GM10248 (cell line): ENCODE measurements at regions not wholly inside any gene's neighbourhood (a gene's known extent, or its start where the extent isn't known, plus 50 kb on each side); places are given as distances from the start of the nearest gene placed in this dataset.

Source experiments
- CTCF ChIA-PET: fragments of 300-600 bp; sonication (Branson Sonifier 250); formaldehyde crosslinking; extraction: SDS; loops from one replicate; lab custom pipeline; 2021; ENCODE audit warnings: antibody characterized with exemption; lab: Yijun Ruan, JAX
- POLR2A ChIA-PET: fragments of 350-650 bp; sonication (Branson Sonifier 250); formaldehyde crosslinking; extraction: SDS; loops from one replicate; lab custom pipeline; 2020; ENCODE audit warnings: antibody characterized with exemption; lab: Yijun Ruan, JAX
- DNase-seq: peaks from one replicate; pipeline ENCODE4 v3.0.0; 2012; ENCODE audit errors: extremely low spot score
- TF ChIP-seq, protein P1 (sequence below): IDR thresholded peaks from 2 replicates; pipeline ENCODE4 v1.5.1; 2012; ENCODE audit warnings: mild to moderate bottlenecking, low read depth; ENCODE audit errors: extremely low read depth, missing control alignments, control extremely low read depth

DNA sequence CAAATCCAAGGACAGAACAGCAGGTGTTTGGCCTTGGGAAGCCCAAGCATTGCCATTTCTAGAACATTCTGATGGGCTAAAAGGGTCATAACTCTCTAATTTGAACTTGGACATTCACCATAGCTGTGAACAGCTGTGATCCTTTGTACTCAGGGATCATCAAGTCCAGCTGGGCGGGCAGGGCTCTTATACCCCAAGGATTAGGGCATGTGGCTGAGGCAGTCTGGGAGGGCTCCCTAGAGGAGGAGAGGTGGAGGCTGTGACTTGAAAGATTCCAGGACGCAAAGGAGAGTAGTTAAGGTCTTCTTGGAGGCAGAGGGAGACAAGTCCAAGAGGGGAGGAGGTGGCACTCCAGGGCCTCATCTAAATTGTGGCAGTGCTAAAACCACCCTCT, 233.1 kb upstream of the GSE1 start:
- TF ChIP-seq, protein P1, sequence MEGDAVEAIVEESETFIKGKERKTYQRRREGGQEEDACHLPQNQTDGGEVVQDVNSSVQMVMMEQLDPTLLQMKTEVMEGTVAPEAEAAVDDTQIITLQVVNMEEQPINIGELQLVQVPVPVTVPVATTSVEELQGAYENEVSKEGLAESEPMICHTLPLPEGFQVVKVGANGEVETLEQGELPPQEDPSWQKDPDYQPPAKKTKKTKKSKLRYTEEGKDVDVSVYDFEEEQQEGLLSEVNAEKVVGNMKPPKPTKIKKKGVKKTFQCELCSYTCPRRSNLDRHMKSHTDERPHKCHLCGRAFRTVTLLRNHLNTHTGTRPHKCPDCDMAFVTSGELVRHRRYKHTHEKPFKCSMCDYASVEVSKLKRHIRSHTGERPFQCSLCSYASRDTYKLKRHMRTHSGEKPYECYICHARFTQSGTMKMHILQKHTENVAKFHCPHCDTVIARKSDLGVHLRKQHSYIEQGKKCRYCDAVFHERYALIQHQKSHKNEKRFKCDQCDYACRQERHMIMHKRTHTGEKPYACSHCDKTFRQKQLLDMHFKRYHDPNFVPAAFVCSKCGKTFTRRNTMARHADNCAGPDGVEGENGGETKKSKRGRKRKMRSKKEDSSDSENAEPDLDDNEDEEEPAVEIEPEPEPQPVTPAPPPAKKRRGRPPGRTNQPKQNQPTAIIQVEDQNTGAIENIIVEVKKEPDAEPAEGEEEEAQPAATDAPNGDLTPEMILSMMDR, result no peak
- POLR2A ChIA-PET, result no interaction called here
- no peak for DNase-seq
- CTCF ChIA-PET, result interaction anchor here (1.1 to 2.0 kb wide), 3 partner anchors 10 to 40 kb away, joined by 3 to 6 read pairs (median 6); no protein-coding TSS in a partner anchor

DNA sequence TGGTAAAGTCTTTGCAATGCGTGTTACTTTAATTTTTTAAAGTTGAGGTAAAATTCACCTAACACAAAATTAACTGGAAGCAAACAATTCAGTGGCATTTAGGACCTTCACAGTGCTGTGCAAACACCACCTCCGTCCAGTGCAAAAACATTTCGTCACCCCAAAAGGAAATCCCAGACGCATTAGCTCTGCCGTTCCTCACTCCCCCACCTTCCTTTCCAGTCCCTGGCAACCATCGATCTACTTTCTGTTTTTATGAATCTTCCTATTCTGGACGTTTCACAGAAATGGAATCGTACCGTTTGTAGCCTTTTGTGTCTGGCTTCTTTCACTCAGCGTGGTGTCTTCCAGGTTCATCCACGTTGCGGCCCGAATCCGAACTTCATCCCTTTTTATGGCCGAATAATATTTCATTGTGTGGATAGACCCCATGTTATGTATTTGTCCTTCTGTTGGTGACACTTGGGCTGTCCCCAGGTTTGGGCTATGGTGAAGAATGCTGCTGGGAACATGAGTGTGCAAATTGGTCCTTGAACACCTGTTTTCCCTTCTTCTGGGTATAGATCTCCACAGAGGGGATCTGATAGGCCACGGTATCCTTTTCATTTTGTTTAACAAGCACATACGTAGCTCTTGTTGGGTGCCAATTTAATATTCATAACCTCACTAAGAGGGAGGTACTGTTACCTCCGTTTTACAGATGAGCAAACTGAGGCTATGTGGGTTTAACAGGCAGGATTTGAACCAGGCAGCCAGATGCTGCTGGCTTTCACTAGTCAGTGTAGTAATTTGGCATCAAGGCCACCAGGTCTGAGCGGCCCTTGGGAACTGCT, 232.0 kb upstream of the GSE1 start:
- TF ChIP-seq, protein P1, result no peak
- ChIA-PET POLR2A (no interaction called here), CTCF (interaction anchor here (0.9 to 2.0 kb wide), 5 partner anchors 9 to 40 kb away, joined by 3 to 6 read pairs (median 3); no protein-coding TSS in a partner anchor)
- DNase-seq, result no peak

DNA sequence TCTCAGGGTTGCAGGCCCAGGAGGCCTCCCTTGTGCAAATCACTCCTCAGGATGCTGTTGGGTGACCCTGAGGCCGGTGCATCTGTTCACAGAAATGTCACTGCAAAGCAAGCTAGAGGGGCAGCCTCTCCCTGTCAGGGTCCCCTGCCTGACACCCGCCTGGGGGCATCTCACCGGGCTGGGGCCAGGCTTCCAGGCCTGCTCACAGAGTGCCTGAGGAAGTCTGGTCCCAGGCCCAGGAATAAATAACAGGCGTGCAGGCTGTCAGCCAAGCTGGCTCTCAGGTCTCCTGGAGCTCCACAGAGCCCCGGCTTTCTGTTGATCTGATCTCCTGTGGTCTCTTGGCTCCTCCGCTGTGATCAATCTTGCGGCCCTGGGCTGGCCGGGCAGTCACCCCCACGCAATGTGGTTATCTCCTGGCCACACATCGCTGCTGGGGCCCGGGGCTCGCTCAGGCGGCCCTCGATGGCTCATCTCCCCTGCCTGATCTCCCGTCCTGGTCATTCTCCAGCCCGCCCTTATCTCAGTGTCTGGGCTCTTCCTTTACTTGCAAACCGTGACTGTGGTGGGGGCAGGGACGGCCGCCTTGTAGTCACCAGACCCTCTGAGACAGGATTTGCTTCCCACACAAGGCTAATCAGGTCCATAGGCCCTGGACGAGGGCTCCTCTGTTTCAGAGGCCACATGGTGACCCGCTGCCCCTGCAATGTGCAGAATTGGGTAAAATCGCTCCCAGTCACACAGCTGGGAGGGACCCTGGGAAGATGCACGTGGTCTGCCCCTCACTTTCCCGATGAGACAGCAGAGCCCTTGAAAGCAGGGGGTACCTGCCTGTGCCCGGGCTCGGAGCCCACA, 231.2 kb upstream of the GSE1 start:
- no peak for DNase-seq
- CTCF ChIA-PET, result interaction anchor here (0.9 to 1.8 kb wide), 3 partner anchors 9 to 40 kb away, joined by 3 to 4 read pairs (median 4); no protein-coding TSS in a partner anchor
- TF ChIP-seq, protein P1, result no peak
- POLR2A ChIA-PET, result no interaction called here

DNA sequence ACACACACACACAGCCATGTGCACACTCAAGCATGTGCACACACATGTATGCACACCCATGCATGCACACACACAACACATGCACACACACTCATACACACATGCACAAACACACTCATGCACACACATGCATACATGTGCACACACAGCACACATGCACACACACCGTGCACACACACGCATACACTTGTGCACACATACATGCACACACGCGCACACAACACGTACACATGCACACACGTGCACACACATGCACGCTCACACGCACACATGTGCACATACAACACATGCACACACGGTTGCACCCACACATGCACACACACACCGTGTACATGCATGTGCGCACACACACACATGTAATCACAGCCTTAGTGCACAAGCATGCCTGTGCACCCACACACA, 230.4 kb upstream of the GSE1 start:
- ChIA-PET CTCF (interaction anchor here (1.1 kb wide), 1 partner anchor 12 kb away, joined by 4 read pairs; no protein-coding TSS in a partner anchor), POLR2A (no interaction called here)
- no peak for DNase-seq
- TF ChIP-seq, protein P1, result no peak

DNA sequence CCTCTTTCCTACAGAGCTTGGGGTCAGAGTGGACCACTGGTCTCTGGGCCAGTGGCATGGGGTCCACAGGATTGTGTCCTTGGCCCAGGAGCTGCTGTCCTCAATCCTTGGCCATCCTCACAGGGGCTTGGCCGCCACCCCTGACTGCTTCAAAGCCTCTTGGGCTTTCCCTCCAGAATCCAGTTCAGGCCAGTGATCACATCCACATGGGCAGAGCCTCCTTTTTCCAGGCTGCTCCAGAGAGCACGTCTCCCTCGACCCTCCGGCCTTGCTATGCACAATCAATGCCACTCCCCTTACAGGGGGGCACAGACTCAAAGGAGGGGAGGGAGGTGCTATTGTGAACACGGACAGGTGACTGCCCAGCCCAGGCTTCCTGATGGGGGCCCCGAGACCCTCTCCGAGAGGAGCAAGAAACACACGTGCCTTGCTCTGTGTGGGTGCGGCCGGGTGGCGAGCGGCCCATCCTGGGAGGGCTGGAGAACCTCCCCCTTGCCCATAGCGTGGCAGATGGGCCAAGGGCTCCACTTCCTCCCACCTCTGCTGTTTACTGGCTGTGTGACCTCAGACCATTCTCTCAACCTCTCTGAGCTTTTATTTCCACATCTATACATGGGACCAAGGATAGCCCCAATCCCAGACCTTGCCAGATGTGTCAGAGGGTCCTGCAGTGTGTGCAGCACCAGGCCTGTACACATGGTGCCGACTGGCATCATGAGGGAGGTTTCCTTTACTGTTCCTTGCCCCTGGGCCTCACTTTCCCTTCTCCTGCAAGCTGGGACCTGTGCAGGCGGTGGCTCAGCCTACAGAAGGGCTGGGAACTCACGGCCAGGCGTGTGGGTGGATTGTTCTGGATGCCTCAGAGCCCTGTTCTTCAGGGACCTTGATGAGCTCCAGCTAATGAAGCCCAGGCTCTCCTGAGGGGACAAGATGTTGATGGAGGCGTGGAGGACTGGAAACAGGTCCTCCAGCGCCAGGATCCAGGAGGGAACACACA, 229.0 kb upstream of the GSE1 start:
- ChIA-PET POLR2A (no interaction called here), CTCF (interaction anchor here (1.5 kb wide), 1 partner anchor 9 kb away, joined by 3 read pairs; no protein-coding TSS in a partner anchor)
- DNase-seq, result no peak
- TF ChIP-seq, protein P1, result no peak
